Sigmoid colon (tissue), 4 donors: ENCODE measurements at regions not wholly inside any gene's neighbourhood (a gene's known extent, or its start where the extent isn't known, plus 50 kb on each side); places are given as distances from the start of the nearest gene placed in this dataset.

Source experiments
- CTCF ChIP-seq, 4 experiments: fragments of 450-650 bp in 3 of 4; fragments of 200-600 bp in 1 of 4; IDR thresholded peaks; one replicate each; pipeline ENCODE4 v1.5.1; 2016 to 2019; ENCODE audit warnings: antibody characterized with exemption in 4 of 4, mild to moderate bottlenecking in 3 of 4, moderate library complexity in 2 of 4
- EP300 ChIP-seq, 4 donors: sonication (generic); formaldehyde crosslinking; IDR thresholded peaks; one replicate each; pipeline ENCODE4 v1.6.1; 2017; ENCODE audit warnings: antibody characterized with exemption in 4 of 4
- POLR2A ChIP-seq, 2 donors: fragments of 450-650 bp; IDR thresholded peaks; one replicate each; pipeline ENCODE4 v1.6.1; 2016; ENCODE audit warnings: antibody characterized with exemption in 2 of 2, mild to moderate bottlenecking in 2 of 2, moderate library complexity in 2 of 2
- POLR2AphosphoS5 ChIP-seq, 4 donors: sonication (generic); formaldehyde crosslinking; IDR thresholded peaks; one replicate each; pipeline ENCODE4 v1.6.1; 2017; ENCODE audit warnings: antibody characterized with exemption in 4 of 4

- TF ChIP-seq CTCF (IDR thresholded peaks at IDR 0.05): no peak
- TF ChIP-seq POLR2A (IDR thresholded peaks at IDR 0.05): no peak
- no peak for TF ChIP-seq POLR2AphosphoS5 (IDR thresholded peaks at IDR 0.05)
- no peak for TF ChIP-seq EP300 (IDR thresholded peaks at IDR 0.05)
Observed at GRCh38 chr5:98529321-98529720, 244.1 kb upstream of the RGMB start.
